Right forelimb (tissue), 1 donor: ENCODE measurements at regions not wholly inside any gene's neighbourhood (a gene's known extent, or its start where the extent isn't known, plus 50 kb on each side); places are given as distances from the start of the nearest gene placed in this dataset.

ENCODE experiments used
- DNase-seq: peaks from one replicate; pipeline ENCODE4 v3.0.0-alpha.2; 2018

- DNase-seq: no peak
Observed at GRCh38 chr18:67379981-67380380, 136.5 kb downstream of the DSEL start.

GRCh38 chr18:67376372-67376771 lies 140.1 kb downstream of the DSEL start:
- no peak for DNase-seq

- no peak for DNase-seq
Observed at GRCh38 chr18:67373636-67374035, 142.9 kb downstream of the DSEL start.

- no peak for DNase-seq
Observed at GRCh38 chr18:67367540-67367939, 149.0 kb downstream of the DSEL start.

DNA sequence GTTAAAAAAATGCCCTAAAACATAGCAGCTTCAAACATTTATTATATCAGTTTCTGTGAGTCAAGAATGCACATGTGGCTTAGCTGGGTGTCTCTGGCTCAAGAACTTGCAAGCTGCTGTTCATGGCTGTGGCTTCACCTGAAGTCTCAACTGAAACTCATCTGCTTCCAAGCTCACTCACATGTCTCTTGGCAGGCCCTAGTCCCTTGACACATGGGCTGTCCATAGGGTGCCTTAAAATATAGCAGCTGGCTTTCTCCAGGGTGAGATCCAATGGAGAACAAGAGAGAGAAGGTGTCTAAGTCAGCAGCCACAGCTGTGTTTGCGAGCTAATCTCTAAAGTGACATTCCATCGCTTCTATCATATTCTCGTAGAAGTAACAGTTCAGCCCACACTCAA lies 152.8 kb downstream of the DSEL start:
- DNase-seq: no peak

DNA sequence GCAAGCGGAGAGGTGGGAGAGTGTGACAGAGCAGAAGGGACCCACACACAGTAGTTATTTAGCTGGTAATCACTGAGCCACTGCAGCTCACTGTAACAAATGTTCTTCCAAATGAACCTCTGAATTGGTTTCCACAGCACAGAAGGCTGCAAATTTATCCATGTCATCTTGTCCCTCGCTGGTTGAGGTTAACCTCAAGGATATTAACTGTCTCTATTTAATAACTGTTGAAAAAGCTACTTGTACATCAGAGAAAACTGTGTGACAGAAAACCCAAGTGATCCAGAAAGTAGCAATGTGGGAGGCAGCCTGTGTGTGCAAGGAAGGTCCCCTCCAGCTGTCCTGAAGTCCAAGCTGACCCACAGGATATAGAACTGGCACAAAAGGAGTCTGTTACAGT lies 153.6 kb downstream of the DSEL start:
- DNase-seq: no peak

DNA sequence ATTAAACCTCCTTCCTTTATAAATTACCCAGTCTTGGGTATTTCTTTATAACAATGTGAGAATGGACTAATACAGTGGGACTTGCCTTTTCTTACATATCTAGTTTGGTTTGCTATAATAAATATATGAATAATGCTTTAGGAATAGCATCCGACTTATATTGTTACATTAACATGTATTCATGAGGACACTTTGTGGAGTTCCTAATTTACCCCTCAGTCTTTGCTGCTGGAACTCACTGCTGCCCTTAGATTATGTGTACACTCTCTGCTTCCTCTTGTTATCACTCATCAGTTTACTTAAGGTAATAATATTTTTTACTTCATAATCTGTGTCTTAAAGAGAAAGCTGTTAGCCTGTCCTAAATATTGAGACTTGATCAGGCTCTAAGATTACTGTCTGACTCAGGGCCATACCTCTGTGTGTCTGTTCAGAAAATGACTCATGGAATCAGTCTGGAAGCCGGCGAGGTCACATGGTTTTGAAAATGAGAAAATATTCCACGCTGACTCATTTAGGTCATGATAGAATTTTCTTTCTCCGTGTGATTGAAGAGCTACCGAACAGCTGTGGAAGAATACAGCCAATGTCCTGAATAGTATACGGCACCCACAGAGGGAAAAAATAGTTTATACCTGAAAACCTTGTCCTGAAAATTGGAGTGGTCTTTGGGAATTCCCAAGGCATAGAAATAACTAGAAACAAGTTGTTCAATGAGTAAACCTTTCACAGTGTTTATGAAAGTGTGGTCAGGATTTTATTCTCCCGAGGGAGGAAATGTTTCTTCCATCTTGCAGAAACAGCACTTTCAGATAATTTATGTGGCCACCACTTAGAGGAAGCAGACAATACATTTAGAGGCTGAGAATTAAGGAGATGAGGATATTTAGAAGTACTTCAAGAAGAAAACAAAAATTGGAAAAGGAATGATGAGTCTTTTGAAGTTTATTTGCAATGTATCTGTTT lies 156.4 kb downstream of the DSEL start:
- DNase-seq: no peak

GRCh38 chr18:67358947-67359346 lies 157.6 kb downstream of the DSEL start:
- DNase-seq: no peak

- DNase-seq: no peak
Observed at GRCh38 chr18:67354692-67355091, 161.8 kb downstream of the DSEL start.

DNA sequence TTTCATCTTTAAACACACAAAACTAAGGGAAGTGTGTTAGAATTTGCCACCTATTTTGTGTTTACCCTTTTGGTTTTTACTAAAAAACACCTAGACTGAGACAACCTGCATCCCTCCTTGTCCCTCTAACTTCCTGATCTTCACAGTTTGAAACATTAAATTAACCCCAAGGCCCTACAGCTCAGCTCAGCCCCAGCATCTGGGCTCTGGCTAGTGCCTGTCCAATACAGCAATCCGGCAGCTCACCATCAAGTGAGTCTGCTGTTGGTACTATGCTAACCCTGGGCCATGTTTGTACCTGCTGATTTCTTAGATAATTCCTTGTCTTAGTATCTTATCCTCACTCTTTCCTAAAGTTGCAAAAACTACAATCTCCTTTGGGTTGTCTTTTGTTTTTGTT lies 162.4 kb downstream of the DSEL start:
- DNase-seq: no peak

DNA sequence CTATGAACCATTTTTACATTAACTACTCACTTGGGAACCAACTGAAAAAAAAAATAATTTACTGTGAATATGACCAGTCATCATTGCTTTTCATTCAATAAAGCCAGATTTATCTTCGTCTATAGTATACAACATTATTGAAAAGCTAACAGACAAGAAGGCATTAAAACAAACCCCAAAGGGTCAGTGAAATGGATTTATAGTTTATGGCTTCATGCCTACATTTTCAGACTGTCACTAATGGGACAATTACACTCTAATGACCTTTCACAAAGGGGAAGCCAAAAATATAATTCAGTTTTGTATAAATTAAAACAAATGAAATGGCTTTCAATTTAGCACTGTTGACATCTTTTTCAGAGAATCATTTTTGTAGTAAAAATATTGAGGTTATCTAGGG lies 169.1 kb downstream of the DSEL start:
- DNase-seq: no peak

DNA sequence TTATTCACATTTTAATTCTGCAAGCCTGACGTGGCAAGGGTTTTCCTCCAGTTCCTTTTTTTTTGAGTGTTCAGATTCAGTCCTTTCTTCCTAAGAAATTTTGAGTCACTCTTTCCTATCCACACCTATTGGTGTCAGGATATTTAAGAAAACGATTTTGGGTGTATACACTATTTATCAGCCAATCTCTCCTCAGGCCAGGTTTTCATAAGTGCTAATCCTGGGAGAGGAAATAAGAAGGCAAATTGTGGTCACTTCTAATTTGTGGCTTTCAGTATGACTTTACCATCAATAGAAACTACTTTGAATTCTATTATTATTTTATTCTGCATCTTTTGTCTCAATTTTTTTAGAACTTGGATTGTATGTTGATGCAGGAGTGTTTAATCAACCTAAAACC lies 174.4 kb downstream of the DSEL start:
- no peak for DNase-seq

GRCh38 chr18:67337696-67338095 lies 178.8 kb downstream of the DSEL start:
- no peak for DNase-seq

DNA sequence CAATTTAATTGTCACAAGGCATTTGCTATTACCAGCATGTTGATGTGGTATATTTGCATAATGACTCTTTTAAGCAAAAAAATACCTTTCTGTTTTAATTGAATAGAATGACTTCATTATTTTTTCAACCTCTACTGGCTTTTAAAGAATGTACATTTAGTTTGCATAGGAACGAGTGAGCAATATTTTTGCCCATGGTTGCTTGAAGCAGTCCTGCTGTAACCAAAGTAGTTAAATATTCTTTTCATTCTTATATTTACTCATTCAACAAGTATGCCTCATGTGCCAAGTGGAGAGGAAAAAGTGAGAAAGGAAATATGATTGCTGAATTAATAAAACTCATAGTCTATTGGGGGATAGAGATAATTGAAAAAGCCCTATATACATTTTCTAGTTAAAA lies 184.7 kb downstream of the DSEL start:
- DNase-seq: no peak

DNA sequence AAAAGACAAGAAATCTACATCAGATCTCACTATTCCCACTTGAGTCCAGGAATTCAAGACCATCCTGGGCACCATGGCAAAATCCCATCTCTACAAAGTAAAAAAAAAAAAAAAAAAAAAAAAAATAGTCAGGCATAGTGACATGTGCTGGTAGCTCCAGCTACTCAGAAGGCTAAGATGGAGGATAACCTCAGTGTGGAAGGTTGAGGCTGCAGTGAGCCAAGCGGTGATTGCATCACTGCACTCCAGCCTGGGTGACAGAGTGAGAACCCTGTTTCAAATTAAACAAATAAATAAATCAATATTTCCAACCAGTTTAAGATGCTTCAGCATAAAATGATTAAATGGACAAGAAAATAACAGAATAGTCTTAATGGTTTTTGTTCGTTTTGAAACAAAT lies 197.4 kb downstream of the DSEL start:
- no peak for DNase-seq

- DNase-seq: no peak
Observed at GRCh38 chr18:67318651-67319050, 197.9 kb downstream of the DSEL start.

DNA sequence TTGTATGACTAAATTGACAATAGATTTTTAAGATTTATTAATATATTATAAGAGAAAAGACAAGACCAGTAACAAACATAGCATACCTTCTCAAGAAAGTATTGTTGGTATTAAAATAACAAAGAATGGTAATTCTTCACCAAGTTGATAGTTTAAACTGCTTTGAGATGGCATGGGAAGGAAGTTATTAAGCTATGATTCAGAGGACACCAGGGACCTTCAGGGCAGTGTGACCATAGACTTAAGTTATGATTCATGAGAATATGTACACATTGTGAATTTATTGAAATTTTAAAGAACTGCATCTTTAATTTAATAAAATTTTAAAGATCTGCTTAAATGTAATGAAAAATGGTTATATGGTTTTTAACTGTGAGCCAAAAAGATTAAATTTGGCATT lies 205.7 kb downstream of the DSEL start:
- DNase-seq: no peak

DNA sequence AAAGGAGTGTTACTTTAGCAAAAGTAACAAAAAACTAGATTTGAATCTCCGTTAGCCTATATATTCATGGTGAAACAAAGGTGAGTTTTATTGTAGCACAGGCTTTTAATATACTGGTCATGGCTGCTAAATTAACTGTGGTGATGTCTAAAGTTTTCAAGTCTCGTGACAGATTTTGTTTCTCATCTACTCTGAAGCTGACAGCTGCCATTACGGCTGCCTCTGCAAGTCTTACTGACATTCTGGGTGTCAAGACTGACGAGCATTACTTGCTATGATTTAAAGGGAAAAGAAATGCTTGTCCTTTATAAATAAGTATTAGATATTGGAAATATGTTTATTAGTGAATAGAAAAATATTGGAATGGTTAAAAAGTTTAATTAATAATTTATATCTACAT lies 207.7 kb downstream of the DSEL start:
- no peak for DNase-seq

DNA sequence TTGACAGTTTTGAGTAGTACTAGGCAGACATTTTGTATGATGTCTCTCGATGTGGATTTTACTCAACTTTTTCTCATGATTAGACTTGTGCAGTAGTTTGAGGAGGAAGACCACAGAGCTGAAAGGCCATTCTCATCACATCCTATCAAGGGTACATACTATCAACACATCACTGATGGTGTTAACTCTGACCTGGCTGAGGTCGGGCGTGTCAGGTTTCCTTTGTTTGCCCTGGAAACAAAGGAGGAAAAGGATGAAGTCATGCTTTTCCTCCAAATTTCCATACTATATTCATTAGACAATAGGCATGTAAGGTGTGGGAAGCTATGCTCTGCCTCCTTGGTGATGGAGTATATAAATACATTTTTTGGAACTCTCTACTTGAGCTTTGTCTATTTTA lies 211.1 kb downstream of the DSEL start:
- DNase-seq: no peak

GRCh38 chr18:67302043-67302442 lies 214.5 kb downstream of the DSEL start:
- DNase-seq: no peak

- DNase-seq: no peak
Observed at GRCh38 chr18:67301592-67301991, 214.9 kb downstream of the DSEL start.

DNA sequence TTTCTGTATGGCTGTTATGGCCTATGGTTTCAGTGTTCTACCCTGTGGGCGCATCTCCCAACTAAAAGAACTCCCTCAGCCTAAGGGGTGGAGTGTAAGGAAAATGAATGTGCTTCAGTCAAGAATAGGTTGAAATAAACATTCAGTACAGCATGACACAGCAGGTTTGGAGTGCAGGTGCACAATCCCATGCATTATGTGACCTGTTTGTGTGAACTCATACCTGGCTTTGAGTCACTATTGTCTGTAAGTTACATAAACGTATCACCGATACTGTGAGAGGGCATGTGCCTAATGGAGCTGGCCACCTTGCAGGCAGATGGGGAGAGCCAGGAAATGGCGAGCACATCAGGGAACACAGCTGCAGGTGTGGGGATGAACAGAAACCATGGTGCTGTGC lies 216.0 kb downstream of the DSEL start:
- DNase-seq: no peak

DNA sequence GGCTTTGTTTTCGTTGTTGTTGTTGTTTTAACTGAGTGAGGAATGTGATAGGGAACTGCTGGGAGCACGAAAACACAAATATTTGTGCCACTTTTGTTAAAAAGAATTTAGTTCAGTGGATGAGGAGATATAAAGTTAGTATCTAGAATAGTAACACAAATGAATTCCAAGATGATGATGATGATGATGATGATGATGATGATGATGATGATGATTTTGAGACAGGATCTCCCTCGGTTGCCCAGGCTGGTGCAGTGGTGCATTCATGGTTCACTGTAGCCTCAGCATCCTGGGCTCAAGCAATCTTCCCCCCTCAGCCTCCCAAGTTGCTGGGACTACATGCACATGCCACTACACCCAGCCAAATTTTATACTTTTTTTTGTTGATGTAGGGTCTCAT lies 223.7 kb downstream of the DSEL start:
- DNase-seq: no peak

DNA sequence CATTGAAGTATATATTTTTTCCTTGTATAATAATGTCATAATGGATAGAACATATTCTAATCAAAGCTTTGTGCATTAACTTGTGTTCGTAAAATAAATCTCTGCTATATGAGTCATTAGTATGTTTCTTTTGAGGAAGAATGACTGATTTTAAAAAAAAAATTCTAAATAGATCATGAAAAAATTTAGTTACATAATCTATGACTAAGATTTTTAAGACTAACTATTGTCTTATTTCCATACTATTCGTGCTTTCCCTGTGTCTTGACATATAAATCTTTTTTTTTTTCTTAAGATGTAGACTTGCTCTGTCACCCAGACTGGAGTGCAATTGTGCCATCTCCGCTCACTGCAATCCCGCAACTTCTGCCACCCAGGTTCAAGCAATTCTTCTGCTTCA lies 226.1 kb downstream of the DSEL start:
- no peak for DNase-seq

GRCh38 chr18:67285583-67285982 lies 230.9 kb downstream of the DSEL start:
- no peak for DNase-seq
